ENCODE measurements at regions not wholly inside any gene's neighbourhood (a gene's known extent, or its start where the extent isn't known, plus 50 kb on each side); places are given as distances from the start of the nearest gene placed in this dataset.

- TF ChIP-seq CTCF (IDR thresholded peaks at IDR 0.05): no peak
- no peak for TF ChIP-seq ZFX (IDR thresholded peaks at IDR 0.05; ENCODE audit: borderline replicate concordance)
Measured at GRCh38 chr10:84895541-84895940, 567.2 kb downstream of the CCSER2 start.

Measured in 22Rv1 (cell line).